Hematopoietic multipotent progenitor cell (in vitro differentiated cells): ENCODE measurements at regions not wholly inside any gene's neighbourhood (a gene's known extent, or its start where the extent isn't known, plus 50 kb on each side); places are given as distances from the start of the nearest gene placed in this dataset.
"Not testable (repeated sequence)": the region's sequence is repeated elsewhere in the genome, so short reads cannot be mapped to it uniquely, and the experiment has no call there.

Experiments used
- DNase-seq, 3 donors: peaks; one replicate each; pipeline ENCODE4 v3.0.0-alpha.2; 2011 to 2015; ENCODE audit warnings: low read depth in 2 of 3, low spot score in 2 of 3

- DNase-seq, result no peak
Observed at GRCh38 chr19:29873801-29874575, 62.2 kb downstream of the CCNE1 start.

- no peak for DNase-seq
Observed at GRCh38 chr19:29875931-29876330, 64.1 kb downstream of the CCNE1 start.

- DNase-seq, result no peak
Observed at GRCh38 chr19:29876414-29876813, 64.6 kb downstream of the CCNE1 start.

- DNase-seq, result not testable (repeated sequence)
Observed at GRCh38 chr19:29876908-29877307, 65.1 kb downstream of the CCNE1 start.

GRCh38 chr19:29878973-29879654 is 62.9 kb upstream of the URI1 start:
- peak in 2 of 3 donors; percentile 27 to 30 for DNase-seq

GRCh38 chr19:29879655-29879974 is 62.4 kb upstream of the URI1 start:
- no peak for DNase-seq

GRCh38 chr19:29880498-29881081 is 61.4 kb upstream of the URI1 start:
- DNase-seq, result no peak

- DNase-seq, result no peak
Observed at GRCh38 chr19:29881386-29881785, 60.7 kb upstream of the URI1 start.

GRCh38 chr19:29882719-29883105 is 59.3 kb upstream of the URI1 start:
- no peak for DNase-seq

- DNase-seq, result no peak
Observed at GRCh38 chr19:29884044-29884443, 58.0 kb upstream of the URI1 start.

GRCh38 chr19:29884466-29884865 is 57.6 kb upstream of the URI1 start:
- DNase-seq, result no peak

GRCh38 chr19:29886106-29886505 is 55.9 kb upstream of the URI1 start:
- DNase-seq, result not testable (repeated sequence)

- DNase-seq, result peak in 1 of 3 donors; percentile 63
Observed at GRCh38 chr19:29886586-29886985, 55.5 kb upstream of the URI1 start.

GRCh38 chr19:29887442-29887855 is 54.6 kb upstream of the URI1 start:
- DNase-seq, result peak in 2 of 3 donors; percentile 76 to 79

GRCh38 chr19:29888047-29888446 is 54.0 kb upstream of the URI1 start:
- DNase-seq, result not testable (repeated sequence)

- no peak for DNase-seq
Observed at GRCh38 chr19:29889702-29890101, 52.3 kb upstream of the URI1 start.

GRCh38 chr19:29890392-29890791 is 51.6 kb upstream of the URI1 start:
- DNase-seq, result no peak
